RPMI8226 (cell line): ENCODE measurements at regions not wholly inside any gene's neighbourhood (a gene's known extent, or its start where the extent isn't known, plus 50 kb on each side); places are given as distances from the start of the nearest gene placed in this dataset.
A peak's percentile ranks its signal among the peaks of the same experiment; 100 is the strongest.
"Not testable (repeated sequence)": the region's sequence is repeated elsewhere in the genome, so short reads cannot be mapped to it uniquely, and the experiment has no call there.

Source experiments
- DNase-seq: peaks from one replicate; pipeline ENCODE4 v3.0.0-alpha.2; 2015

DNA sequence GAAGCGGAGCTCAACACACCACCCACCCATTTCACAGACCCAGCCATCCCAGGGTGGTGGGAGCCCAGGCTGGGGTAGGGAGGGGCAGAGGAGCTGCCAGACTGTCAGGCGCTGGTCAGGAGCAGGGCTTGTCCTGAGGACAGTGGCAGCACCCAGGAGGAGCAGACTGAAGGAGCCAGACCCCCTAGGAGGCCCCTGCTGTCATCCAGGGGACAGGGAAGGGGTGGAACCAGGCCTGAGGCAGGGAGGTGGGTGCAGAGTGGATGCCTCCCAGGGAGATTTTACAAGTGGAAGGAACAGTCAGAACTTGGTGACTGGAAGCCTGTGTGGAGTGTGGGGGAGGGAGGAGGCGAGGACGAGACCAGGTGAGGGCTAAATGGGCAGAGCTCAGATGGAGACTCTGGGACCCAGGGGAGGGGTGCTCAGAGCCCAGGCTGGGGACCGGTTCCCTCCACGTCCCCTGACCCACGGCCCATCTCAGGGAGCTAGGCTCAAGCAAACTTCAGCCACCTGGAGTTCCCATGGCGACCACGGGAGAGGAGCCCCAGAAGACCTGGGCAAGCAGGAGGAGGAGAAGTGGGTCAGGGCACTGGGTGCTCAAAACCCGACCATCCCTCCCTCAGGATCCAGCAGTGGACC lies 215.4 kb downstream of the TBC1D2B start:
- not testable (repeated sequence) for DNase-seq

- no peak for DNase-seq
These were observed 217.3 kb downstream of the TBC1D2B start for GRCh38 chr15:77860071-77860691.

DNA sequence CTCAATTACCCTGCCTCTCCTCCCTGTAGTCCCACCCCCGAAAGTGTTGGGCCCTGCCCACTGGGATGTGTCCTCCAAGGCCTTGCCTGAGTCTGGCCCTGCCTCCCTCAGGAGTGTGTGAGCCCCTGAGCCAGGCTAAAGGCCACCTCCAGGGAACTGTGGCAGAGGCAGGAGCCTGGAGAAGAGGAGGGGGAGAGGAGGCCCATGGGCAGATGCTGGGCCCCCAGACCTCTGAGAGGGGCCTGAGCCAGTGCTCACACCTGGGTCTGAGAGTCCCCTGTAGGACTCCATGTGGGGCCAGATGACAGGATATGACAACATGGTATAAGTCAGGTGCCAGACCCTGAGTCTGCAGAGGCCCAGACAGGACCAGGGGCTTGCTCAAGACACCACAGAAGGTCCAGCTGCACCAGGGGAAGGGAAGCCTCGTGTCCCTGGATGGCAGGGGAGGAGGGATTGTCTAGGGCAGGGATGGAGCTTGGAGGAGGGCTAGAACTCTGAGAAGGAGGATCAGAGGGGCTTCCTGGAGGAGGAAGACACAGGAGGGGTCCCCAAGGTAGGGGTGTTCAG lies 217.9 kb downstream of the TBC1D2B start:
- peak; percentile 67 for DNase-seq

DNA sequence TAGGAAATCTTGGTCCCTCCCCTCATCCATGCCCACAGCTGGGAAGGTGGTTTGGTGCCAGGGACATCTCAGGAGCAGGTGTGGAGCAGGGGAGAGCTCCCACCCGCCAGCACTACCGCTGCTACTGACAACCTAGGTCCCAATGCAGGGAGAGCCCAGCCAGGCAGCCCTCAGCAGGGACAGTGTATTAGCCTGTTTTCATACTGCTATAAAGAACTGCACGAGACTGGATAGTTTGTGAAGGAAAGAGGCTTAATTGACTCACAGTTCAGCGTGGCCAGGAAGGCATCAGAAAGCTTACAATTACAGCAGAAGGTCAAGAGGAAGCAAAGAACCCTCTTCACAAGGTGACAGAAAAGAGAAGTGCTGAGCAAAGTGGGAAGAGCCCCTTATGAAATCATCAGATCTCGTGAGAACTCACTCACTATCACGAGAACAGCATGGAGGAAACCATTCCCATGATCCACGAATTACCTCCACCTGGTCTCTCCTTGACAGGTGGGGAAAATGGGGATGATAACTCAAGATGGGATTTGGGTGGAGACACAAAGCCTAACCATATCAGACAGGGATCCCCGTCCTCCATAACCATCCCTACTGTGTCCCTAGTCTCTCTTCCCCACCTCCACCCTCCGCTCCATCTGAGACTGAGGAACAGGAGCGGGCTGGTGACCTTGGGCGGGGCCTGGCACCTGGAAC lies 218.6 kb downstream of the TBC1D2B start:
- DNase-seq, result peak; percentile 27

DNA sequence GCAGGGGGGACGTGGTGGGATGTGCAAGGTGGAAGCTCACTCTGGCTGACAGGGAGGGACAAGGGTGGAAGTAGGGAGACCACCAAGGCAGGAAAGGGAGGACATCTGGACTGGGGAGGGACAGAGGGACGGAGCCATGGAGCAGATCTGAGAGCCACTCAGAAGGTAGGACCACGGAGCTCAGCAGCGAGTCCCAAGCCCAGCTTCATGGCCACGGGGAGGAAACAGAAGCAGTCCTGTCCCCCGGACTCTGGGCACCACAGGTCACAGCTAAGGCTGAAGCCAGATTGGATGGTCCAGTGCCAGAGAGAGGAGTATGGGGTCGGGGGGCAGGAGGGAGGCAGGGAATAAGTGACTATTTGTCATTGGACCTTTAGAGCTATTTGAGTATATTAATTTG lies 220.1 kb downstream of the TBC1D2B start:
- DNase-seq, result no peak

DNA sequence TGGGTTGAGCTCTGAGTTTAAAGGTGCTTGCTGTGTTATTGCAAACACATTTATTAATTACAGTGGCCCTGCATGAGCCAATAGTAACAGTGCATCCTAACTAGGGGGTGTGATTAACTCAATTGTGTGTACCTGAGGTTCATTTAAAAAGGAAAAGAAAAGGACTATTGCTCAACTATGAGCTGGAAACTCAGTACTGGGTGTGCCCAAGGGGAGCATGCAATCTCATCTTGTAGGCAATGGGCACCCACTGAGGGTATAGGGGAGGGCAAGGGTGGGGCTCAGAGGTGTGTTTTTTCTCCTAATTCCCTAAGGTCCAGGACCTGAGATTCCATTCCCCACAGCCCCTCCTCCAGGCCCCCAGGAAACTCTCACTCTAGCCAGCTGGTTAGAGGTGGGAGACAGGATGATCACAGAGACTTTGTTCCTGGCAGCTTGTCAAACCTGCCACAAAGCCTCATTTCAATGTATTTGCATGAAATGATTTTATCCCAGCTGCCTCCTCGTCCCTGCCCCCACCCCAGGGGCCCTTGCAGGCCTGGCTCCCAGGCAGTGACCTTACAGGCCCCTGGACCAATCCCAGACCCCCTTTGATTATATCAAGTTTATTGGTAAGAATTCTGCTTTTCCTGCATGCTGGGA lies 220.7 kb downstream of the TBC1D2B start:
- no peak for DNase-seq

DNA sequence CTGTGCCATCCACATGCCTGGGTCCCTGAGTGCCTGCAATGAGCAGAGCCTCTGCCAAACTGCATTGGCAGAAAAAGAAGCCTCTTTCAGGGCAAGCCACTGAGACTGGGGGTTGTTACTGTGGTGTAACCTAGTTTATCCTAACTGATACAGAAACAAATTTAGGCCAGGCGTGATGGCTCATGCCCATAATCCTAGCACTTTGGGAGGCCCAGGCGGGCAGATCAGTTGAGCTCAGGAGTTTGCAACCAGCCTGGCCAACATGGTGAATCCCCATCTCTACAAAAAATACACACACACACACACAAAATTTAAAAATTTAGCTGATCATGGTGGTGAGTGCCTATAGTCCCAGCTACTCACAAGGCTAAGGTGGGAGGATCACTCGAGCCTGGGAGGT lies 221.6 kb downstream of the TBC1D2B start:
- no peak for DNase-seq

- peak; percentile 28 for DNase-seq
These were observed 222.3 kb upstream of the LINGO1 start for GRCh38 chr15:77854980-77855379.

GRCh38 chr15:77853910-77854309 lies 221.2 kb upstream of the LINGO1 start:
- no peak for DNase-seq

DNA sequence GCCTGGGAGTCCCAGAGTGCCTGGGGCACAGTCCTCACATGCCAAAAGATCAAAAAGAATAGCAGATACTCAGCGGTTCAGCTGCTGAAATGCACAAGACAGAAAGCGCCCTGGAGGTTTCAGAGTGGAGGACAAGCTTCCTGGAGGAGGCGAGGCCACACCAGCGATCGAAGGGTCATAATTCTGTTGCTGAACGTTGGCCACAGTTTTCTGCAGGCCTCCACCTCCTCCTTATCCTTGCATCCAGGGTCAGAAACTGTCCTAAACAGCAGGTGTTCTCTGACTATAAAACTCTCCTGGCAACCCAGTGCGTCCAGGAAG lies 220.3 kb upstream of the LINGO1 start:
- no peak for DNase-seq

GRCh38 chr15:77852241-77853007 lies 219.7 kb upstream of the LINGO1 start:
- DNase-seq, result no peak

DNA sequence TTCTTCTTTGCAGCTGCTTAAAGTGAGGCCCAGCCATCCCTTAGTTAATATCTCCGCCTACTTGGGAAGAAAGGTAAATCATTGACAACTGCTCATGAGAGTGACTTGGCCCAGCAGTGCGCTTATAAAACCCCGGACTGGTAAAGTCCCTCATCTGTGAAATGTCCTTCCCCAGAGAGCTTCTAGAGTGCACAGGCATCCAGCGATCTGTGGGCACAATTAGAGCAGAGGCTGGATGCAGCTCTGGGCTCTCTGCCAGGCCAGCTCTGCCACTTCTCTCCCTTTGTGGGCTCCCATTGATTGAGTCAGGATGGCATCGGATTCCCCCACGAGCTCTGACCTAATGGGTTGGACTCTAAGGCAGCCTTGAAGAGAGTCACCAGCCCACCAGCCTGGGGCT lies 219.0 kb upstream of the LINGO1 start:
- no peak for DNase-seq

DNA sequence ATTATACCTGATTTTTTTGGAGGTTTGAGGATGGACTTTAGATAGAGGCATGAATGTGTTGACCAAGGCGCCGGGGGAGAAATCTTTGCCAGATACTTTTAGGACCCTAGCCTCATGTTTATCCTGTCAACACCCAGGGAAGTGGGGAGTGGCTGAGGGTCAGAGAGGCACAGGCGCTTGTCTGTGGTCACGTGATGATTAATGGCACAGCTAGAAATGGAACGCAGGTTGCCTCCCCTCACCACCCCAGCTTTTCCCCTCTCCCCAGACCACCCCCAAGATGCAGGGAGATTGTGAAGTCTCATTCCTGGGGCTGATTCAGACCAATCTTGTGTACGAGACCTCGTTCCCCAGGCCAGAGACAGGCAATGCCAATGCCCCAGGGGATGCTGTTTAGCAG lies 218.4 kb upstream of the LINGO1 start:
- no peak for DNase-seq

- no peak for DNase-seq
These were observed 214.3 kb upstream of the LINGO1 start for GRCh38 chr15:77846986-77847385.

- DNase-seq, result no peak
These were observed 213.6 kb upstream of the LINGO1 start for GRCh38 chr15:77846360-77846759.

GRCh38 chr15:77844798-77845446 lies 212.2 kb upstream of the LINGO1 start:
- DNase-seq, result no peak

GRCh38 chr15:77843546-77843945 lies 210.8 kb upstream of the LINGO1 start:
- no peak for DNase-seq

DNA sequence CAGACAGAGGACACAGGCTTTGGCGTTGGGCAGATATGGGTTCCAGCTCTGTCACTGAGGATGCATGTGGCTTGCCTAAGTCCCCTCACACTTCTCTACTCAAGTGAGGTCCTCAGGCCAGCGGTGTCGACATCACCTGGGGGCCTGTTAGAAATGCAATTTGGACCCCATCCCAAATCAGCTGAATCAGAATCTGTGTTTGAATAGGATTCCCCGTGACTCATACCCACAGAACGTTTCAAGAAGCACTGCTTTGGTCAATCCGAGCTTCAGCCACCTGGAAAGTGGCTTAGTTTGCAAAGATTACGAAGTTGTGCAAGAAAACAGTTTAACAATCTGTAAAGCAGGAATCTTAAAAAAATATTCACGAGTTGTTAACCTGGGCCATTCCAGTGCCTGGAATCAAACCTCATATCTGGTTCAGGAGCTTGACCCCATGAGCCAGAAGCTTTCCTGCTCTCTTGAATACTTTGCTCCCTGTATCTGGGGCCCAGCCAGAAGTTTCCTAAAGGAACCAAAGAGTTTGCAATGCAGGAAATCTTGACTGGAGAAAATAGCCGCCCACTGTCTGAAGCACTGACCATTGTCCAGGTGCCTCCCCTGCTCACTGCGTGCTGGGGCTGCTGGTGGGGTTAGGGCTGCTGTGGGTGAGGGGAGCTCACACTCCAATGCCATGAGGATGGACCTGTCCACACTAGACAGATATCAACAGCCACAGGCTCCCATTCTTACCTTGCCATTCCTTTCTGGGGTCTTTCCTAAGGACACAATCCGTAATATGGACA lies 208.5 kb upstream of the LINGO1 start:
- no peak for DNase-seq

GRCh38 chr15:77839970-77840905 lies 207.5 kb upstream of the LINGO1 start:
- no peak for DNase-seq

DNA sequence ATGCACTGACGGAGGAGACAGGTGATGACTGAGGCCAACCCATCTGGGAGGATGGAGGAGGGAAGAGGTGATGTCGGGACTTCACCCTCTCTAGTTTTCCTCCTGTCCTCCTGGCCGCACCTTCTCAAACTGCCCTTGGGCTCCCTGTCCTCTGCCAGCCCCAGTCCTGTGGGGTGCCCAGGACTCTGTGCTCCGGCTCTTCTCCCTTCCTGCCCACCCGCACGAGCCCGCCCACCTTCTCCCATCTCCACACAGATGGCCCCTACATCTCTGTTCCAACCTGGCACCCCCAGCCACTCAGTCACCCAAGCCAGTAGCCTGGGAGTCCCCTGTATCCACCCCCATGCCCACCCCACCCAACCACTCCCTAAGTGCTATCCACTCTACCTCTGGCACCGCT lies 206.7 kb upstream of the LINGO1 start:
- DNase-seq, result no peak
